HG02798 (cell line): ENCODE measurements at regions not wholly inside any gene's neighbourhood (a gene's known extent, or its start where the extent isn't known, plus 50 kb on each side); places are given as distances from the start of the nearest gene placed in this dataset.

ENCODE experiments used
- ATAC-seq: cut with Tn5 transposase; IDR thresholded peaks from one replicate; pipeline ENCODE4 v1.9.1; 2021; ENCODE audit warnings: mild to moderate bottlenecking; ENCODE audit not compliant: unreplicated experiment, poor library complexity

DNA sequence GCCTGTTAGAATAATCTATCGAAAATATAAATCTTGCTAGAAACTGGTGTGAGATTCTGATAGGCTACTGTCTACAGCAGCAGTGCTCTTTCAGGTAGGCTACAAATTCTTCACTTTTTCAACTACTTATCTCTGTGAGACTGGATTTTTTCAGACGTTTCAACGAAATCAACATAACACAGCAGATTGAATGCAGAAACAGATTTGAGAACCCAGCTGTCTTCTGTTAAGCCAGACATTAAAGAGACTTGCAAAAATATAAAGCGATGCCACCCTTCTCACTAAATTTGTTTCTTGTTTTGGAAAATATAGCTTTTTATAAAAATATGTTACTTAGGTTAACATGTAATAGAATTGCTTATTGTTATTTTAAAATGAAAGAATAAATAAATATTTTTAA is 140.6 kb upstream of the PHACTR1 start:
- no peak for ATAC-seq

DNA sequence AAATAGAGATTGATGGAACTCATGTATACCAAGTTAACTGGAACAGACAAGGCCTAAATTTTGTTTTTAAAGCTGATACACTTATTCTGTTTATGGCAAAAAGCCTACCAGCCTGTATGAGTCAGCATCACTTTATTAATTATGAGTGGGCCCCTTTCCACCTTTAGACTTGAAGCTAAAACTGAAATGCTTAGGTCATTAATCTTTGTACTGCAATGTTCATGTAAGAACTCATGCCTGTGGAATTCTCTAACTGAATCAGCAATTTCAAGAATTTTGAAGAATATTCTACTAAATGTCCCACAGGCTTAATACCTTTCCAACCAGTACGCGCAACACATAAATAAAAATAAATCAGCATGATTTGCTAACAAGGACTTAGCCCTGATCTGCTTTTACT is 140.2 kb upstream of the PHACTR1 start:
- no peak for ATAC-seq

DNA sequence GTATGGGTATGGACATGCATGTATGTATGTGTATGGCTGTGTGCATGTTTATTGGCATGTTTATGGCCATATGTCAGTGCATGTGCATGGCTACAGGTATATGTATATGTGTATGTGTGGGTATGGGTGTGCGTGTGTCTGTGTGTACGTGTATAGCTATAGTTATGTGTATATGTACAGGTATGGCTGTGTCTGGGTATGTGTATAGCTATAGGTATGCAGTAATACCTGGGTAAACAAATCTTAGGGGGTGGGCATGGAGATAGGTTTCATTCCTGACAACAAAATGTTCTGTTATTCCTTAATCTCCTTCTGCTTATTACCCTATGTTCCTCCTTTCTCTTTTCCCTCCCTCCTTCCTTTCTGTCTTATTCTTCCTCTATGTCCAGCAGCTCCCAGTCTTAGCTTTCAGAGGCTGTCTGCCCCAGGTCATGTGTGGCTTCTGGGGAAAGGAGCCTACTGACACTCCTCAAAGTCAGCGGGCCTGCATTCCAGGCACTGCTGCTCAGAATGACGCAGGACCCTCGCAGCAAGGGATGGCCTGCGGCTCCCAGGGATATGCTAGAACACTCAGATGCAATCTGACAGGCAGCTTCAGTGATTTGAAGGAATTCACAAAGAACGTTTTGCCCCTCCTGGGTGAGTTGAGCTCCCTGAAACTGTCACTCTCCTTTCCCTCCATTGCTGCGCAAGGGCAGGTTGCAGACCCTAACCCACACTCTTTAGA is 139.3 kb upstream of the PHACTR1 start:
- no peak for ATAC-seq

DNA sequence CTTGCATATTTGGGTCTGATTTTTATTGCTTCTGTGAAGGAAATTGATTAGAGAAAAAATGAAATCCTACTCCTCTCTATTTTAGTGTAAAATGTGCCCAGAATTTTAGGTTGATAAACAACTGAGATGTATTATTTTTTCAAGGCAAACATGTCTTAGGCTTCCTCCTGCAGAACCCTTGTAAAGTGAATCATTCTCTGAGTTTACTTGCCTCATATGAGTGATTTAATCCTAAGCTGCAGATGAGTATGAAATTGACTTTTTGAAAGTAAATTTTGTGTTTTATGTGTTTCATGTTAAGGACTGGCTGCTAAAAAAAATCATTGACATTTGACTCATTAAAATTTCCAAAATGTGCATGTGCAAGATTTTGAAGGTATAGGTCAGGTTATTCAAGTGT is 138.5 kb upstream of the PHACTR1 start:
- ATAC-seq: no peak

DNA sequence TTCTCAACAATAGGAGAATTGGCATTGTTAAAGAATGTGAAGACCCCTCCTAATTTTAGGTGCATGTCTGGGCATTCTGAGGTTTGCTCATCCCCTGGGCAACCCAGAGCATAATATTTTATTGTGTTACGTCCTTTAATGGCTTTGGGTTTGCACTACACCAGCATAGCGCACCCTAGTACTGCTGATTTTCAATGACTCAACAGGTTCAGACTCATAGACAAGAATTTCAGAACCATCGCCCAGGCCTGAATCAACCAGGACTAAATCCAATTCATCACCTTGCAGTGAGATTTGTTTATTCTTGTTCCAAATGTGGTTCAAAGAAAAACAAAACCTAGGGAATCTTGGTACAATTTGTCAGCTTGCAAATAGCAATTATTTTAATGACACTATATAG is 137.8 kb upstream of the PHACTR1 start:
- no peak for ATAC-seq

DNA sequence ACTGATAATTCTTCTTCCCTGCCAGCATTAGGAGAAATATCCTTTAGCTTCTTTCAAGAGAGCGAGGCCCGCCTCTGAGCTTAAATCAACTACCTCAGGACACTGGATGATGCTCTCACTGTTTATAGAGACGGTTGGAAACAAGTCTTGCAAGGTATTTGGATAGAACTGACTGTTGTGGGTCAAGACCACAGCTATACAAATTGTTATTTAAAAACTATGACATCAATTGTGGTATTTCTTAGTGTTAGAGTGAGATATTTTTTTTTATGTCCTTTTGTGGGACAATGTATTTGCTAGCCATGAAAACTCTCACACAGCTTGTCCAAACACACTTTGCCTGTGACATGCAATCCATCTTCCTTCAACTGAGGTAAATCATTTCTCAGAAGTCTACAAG is 136.3 kb upstream of the PHACTR1 start:
- ATAC-seq: no peak

DNA sequence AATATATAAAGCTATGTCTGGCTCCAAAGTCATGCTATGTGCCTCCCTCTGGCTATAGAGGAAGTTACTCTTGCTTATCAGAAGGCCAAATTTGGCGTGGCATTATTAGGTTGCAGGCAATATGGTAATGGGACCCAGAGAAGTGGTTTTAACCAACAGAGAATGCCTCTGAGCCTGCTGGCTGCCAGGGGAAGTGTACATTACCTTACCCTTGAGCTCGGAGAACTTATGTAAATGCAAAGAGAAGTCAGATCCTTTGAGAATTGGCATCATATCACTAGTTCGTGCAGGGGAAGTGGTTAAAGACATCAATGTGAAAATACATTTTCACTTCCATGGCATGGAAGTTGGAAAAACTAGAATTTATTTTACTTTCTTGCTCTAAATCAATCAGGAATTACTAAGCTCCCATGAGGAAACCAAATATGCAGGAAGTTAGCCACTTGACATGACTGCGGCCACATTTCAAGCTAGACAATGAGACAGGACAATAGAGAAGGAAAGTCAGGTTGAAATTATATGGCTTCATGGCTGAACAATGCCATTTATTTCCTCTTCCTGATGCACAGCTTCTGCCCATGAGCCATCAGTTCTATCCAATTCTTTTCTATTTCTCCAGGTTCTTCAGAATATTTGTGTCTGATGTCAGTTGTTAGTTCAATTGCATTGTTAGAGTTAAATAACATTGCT is 134.0 kb upstream of the PHACTR1 start:
- ATAC-seq: no peak

DNA sequence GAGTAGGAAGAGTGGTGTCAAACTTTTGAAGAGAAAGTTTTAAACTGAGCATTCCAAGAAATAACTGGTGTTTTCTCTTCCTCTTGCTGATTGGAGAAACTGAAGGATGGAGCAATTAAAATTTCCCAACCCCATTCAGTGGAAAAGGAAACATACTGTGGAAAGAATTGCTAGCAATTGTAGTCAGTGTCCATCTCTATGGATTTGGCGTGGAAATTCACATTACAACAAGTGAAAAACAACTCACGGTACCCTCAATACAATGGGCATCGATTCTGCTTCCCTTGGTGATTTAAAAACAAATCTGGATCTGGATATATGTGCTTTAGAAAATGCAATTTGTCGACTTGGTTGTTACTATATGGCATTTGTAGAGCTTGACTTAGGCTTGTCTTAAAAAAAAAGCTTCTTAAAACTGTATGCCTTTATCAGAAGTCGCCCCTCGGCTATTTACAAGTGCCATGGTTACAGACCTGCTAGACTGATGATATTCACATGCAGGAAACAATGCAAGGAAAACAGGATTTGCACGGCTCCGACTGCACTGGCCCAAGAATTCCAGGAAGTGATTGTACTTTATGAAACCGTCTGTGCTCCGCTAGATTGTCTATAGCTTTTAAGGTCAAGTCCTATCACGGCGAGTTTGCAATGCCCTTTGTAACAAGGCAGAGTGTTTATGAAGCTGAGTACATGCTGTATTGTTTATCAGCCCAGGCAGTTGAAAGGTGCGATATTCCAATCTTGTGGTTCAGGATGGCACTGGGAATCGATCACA is 131.7 kb upstream of the PHACTR1 start:
- no peak for ATAC-seq

DNA sequence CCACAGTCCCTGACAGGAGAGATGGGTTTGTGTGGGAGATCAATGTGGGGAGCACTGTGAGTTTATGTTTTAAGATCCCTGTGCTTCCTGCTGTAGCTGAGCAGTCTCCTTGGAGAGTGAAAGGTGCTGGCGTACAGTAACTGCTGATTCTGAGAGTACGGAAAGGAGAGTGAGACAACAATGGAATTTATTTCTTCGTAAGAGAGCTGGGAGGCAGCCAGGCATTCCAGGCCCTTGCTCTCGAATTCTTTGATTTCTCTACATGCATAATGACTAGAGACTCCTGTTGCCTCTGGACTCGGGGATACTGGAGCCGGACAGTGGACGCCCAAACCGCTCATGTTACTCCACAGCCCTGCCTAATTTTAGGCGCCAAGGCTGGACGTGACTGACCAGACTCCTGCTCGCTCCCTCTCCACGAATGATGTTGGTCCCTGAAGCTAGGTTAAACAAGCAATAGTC is 131.0 kb upstream of the PHACTR1 start:
- no peak for ATAC-seq

DNA sequence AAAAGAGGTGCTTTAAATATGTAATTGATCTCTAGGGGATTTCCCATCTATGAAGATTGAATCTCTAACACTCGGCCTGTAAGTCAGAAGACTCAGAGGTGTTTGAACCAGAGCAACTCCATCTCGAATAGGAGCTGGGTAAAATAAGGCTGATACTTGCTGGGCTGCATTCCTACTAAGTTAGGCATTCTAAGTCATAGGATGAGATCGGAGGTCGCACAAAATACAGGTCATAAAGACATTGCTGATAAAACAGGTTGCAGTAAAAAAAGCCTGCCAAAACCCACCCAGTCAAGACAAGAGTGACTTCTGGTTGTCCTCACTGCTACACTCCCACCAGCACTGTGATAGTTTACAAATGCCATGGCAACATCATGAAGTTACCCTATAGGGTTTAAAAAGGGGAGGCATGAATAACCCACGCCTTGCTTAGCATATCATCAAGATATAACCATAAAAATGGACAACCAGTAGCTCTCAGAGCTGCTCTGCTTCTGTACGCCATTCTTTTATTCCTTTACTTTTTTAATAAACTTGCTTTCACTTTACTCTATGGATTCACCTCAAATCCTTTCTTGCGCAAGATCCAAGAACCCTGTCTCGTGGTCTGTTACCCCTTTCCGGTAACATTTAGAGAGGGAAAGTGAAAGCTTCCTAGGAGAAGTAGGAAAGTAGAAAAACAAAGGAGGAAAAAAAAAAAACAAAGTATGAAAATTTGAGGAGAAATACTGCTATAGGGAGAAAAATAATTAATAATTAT is 129.7 kb upstream of the PHACTR1 start:
- no peak for ATAC-seq

DNA sequence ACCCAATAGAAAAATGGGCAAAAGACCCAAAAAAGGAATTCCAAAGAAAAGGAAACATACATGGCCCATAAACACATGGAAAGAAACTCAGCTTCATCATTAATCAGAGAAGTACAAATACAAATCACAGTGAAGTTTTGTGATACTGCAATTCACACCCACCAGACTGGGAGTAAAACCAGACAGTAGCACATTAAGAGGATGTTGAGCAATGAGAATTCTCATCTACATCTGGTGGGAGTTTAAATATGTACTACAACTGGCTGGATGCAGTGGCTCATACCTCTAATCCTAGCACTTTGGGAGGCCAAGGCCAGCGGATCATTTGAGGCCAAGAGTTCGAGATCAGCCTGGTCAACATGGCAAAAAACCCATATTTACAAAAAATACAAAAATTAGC is 125.7 kb upstream of the PHACTR1 start:
- ATAC-seq: no peak

DNA sequence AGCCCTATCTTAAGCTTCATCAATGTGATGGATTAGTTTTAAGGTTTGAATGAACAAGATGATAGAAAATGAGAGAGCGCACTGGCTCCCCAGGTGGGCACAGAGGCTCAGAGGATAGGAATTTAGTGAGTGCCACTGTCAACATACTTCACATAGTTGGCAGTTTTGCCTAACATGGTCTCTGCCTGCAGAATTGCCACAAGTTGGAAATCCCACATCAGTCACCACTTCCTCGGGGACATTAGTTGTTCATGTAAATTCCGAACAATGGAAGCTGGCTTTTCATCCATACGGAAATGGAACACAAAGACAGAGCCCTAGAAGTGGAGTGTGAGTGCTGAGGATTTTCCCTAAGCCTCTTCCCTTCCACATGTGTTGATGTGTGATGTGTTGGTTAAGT is 123.9 kb upstream of the PHACTR1 start:
- no peak for ATAC-seq

DNA sequence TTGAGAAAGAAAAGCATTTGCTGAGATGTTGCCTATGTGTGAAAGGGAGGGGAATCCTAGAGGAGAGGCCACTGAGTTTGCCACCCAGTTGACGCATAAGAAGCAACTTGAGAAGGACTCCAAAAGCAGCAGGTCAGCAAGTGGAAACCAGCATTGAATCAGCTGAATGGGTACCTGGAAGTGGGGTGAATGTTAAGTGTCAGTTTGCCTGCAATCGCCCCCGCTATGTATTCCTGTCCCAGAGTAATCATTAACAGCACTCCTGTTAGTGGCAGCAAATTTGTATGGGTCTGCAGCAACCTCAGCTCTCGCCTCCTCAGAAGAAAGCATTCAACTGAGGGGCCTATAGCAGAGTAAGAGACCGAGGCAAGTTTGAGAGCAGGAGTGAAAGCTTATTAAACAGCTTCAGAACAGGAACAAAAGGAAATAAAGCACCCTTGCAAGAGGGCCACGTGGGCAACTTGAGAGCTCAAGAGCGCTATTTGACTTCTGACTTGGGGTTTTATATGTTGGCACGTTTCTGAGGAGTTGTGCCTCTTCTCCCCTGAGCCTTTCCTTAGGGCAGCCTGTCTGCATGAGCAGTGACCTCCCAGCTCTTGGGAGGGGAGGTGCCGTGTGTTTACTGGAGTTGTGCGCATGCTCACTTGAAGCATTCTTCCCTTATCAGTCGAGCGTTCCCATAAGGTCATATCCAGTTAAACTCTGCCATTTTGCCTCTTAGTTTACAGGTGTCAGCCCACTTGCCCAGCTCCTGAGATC is 122.6 kb upstream of the PHACTR1 start:
- peak; percentile 42 for ATAC-seq

DNA sequence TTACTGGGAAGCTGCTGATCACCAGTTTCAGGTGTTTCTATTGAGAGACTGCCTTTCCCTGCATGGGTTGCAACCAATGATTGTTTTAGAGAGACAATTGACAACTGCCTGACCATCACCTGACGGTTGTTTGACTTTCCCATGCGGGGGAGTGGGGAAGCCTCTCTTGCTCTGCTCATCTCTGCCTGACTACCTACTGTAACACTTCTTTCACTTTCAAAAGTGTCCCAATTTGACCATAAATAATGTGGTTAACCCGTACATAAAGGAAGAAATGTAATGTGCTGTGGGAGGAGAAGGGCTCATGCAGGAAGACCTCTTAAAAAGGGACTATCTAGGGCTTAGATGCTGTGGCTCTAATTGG is 122.1 kb upstream of the PHACTR1 start:
- peak; percentile 45 for ATAC-seq

DNA sequence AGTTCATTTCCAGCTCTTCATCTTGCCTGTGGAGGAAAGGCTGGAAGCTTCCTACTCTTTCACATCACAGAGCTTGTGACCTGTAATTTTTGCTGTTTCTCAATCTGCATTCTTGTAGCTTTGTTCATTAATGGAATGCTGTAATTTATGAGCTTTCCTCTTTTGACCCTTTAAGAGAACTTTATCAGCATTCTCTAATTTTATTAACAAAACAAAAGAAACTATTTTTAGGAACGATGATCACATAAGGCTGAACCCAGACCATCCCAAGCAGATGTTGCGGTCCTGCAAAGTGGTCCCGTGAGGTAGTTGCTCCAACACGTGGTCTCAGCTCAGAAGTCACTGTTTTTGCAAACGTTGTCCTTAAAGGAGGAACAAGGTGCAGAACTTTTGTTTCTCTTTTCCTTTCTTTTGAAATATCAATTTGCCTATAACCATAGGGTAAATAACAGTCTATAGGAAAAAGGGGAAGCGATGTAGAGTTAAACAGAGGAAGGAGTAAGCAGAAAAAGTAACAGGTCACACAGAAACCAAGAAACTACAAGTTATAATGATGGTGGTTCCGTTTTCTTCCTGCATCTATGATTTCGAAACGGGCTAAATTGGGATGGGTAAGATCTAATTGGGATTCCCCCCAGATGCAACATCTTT is 121.3 kb upstream of the PHACTR1 start:
- ATAC-seq: peak; percentile 64

DNA sequence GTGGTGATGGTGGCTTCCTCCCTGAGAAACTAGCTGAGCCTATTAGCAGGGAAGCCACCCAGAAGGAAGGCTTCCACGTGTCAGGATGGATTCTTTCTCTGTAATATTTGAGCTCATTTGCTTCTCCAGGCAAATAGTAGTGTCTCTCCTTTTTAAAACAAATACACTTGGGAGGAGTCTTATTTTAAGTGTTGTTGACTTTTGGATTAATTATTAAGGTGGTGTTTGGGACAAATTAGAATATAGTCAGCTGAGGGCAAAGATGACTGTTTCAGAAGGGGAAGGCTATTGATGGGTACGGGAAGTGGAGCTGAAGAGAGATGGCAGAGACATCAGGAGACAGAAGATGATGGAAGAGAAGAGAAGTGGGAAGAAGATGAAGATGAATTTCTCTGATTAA is 119.8 kb upstream of the PHACTR1 start:
- ATAC-seq: no peak

DNA sequence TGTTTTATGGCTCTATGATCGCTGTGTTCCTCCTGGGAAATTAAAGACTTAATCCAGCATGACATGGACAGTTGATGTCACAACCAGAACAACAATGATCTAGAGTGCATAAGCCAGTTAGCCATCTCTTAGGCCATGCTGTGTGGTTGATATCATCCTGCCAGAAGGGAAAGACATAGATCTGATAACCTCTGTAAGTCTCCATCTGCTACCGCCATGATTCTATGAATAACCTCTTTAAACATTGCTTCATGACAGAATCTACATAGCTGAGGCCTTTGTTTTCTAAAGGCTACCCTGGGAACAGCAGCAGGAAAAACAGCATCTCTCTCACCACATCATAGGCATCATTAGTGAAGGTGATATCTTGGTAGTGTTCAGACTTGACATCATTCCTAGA is 117.6 kb upstream of the PHACTR1 start:
- ATAC-seq: no peak

DNA sequence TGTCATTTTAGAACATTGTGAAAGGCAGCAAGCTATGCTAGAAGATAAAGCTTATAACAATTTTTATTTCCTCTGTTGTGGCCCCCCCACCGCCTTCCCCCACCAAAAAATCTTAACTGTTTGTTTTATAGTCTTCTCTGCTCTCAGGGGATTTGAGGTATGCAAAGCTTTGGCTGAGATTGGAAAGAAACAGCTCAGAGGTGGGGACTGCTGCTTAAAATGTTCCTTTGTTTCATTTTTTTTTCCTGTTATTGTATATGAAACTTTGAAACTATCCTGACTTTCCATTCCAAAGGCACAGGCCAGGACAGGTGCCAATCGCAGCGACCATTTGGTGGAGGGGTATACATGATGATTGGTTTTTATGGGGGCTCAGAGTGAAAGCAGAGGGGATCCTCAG is 114.7 kb upstream of the PHACTR1 start:
- no peak for ATAC-seq

DNA sequence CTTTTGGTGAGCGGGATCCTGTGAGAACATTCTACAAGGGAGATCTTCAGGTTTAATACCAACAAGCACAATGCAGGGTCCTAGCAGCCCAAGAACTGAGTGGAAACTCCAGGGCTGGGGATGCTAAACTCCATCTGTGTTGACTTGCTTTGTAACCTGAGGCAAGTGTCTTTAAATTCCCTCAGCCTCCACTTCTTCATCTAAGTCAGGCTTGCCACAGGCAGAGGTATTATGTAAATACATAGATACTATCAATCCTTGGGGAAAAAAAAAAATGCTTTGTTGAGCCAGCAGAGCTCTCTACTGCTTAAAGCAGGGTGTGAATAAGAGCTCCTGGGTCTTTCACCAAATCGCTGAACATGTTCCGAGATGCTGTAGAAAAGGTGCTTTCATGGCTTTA is 114.2 kb upstream of the PHACTR1 start:
- ATAC-seq: no peak
